Stomach (tissue), 4 donors: ENCODE measurements at regions not wholly inside any gene's neighbourhood (a gene's known extent, or its start where the extent isn't known, plus 50 kb on each side); places are given as distances from the start of the nearest gene placed in this dataset.

Experiments
- EP300 ChIP-seq: sonication (generic); formaldehyde crosslinking; IDR thresholded peaks from one replicate; pipeline ENCODE4 v1.6.1; 2017; ENCODE audit warnings: antibody characterized with exemption
- TF ChIP-seq, protein P1 (sequence below), 7 experiments: fragments of 450-650 bp in 4 of 7; fragments of 200-600 bp in 3 of 7; sonication (generic) in 3 of 7; IDR thresholded peaks; one replicate each; pipeline ENCODE4 v1.5.1; 2016 to 2019; ENCODE audit warnings: antibody characterized with exemption in 7 of 7, control low read depth in 2 of 7, mild to moderate bottlenecking in 1 of 7

- TF ChIP-seq EP300 = no peak
- TF ChIP-seq, protein P1, sequence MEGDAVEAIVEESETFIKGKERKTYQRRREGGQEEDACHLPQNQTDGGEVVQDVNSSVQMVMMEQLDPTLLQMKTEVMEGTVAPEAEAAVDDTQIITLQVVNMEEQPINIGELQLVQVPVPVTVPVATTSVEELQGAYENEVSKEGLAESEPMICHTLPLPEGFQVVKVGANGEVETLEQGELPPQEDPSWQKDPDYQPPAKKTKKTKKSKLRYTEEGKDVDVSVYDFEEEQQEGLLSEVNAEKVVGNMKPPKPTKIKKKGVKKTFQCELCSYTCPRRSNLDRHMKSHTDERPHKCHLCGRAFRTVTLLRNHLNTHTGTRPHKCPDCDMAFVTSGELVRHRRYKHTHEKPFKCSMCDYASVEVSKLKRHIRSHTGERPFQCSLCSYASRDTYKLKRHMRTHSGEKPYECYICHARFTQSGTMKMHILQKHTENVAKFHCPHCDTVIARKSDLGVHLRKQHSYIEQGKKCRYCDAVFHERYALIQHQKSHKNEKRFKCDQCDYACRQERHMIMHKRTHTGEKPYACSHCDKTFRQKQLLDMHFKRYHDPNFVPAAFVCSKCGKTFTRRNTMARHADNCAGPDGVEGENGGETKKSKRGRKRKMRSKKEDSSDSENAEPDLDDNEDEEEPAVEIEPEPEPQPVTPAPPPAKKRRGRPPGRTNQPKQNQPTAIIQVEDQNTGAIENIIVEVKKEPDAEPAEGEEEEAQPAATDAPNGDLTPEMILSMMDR (IDR thresholded peaks at IDR 0.05) = peak in 5 of 7 experiments; percentile 61 to 87 (median 83)
Measured at GRCh38 chr12:91811481-91812287, 334.0 kb downstream of the BTG1 start.
